HCT116 (cell line): ENCODE measurements at regions not wholly inside any gene's neighbourhood (a gene's known extent, or its start where the extent isn't known, plus 50 kb on each side); places are given as distances from the start of the nearest gene placed in this dataset.

ENCODE experiments used
- ATAC-seq: fragments of 200-7000 bp; cut with Tn5 transposase; 2 replicates; pipeline ENCODE4 v1.9.1; 2020; ENCODE audit warnings: mild to moderate bottlenecking, moderate library complexity
- BruUV-seq: library from RNA; stranded (reverse); fragments of 400-500 nt; replicated peaks from 2 replicates; lab custom pipeline; 2021; lab: Mats Ljungman, UMichigan
- CTCF ChIA-PET: fragments of 300-600 bp; sonication (Branson Sonifier 250); formaldehyde crosslinking; loops from one replicate; lab custom pipeline; 2021; ENCODE audit warnings: antibody characterized with exemption; lab: Charles Lee
- POLR2A ChIA-PET: fragments of 300-600, 350-600 bp; sonication (Branson Sonifier 250); formaldehyde crosslinking; loops from one replicate; lab custom pipeline; 2021; ENCODE audit warnings: antibody characterized with exemption; lab: Charles Lee
- RAD21 ChIA-PET, 2 experiments: fragments of 300-600 bp; sonication (Branson Sonifier 250); formaldehyde crosslinking; loops; one replicate each; lab custom pipeline; 2023; ENCODE audit warnings: low total read pairs in 2 of 2; ENCODE audit not compliant: uncharacterized antibody in 2 of 2, unreplicated experiment in 2 of 2, low non-redundant PET in 1 of 2; lab: Charles Lee
- DNase-seq: peaks from one replicate; pipeline ENCODE4 v3.0.0-alpha.2; 2010; ENCODE audit warnings: low read depth, low spot score
- H2AFZ ChIP-seq: fragments of 200-600 bp; shearing (Covaris generic), sonication (generic); 2 replicates; pipeline ENCODE4 v1.6.1; 2017; ENCODE audit warnings: low read depth, mixed run types, mixed read lengths, antibody characterized with exemption, low read length; ENCODE audit not compliant: poor library complexity, severe bottlenecking
- H3K27ac ChIP-seq: 2 replicates; pipeline ENCODE4 v1.5.1; 2012; ENCODE audit warnings: low read depth, low read length
- H3K27me3 ChIP-seq: fragments of 200-600 bp; sonication (generic); 2 replicates; pipeline ENCODE4 v1.6.1; 2016; ENCODE audit warnings: mixed run types, low read length, mixed read lengths; ENCODE audit not compliant: insufficient read depth
- H3K36me3 ChIP-seq, 2 experiments: fragments of 200-500 bp in 1 of 2; fragments of 200-600 bp in 1 of 2; sonication (Bioruptor generic) in 1 of 2; sonication (generic) in 1 of 2; 2 replicates each; pipeline versions ENCODE4 v1.5.1 to v1.6.1; 2014 to 2016; ENCODE audit warnings: low read length in 2 of 2, inconsistent platforms in 1 of 2, mixed read lengths in 1 of 2, mixed run types in 1 of 2; ENCODE audit not compliant: insufficient read depth in 2 of 2, control insufficient read depth in 1 of 2
- H3K4me1 ChIP-seq, 2 experiments: fragments of 200-600 bp in 1 of 2; sonication (generic) in 1 of 2; 2 replicates each; pipeline versions ENCODE4 v1.5.1 to v1.6.1; 2012 to 2017; ENCODE audit warnings: low read length in 2 of 2, inconsistent platforms in 1 of 2, mild to moderate bottlenecking in 1 of 2, mixed read lengths in 1 of 2, mixed run types in 1 of 2, moderate library complexity in 1 of 2; ENCODE audit not compliant: insufficient read depth in 2 of 2, control insufficient read depth in 1 of 2
- H3K4me2 ChIP-seq: fragments of 200-600 bp; sonication (generic); 2 replicates; pipeline ENCODE4 v1.6.1; 2017; ENCODE audit warnings: mixed run types, low read length, mixed read lengths
- H3K4me3 ChIP-seq, 2 experiments: fragments of 200-600 bp in 1 of 2; sonication (generic) in 1 of 2; replicated peaks in 1 of 2; 2 replicates each; pipeline ENCODE4 v1.5.1; 2011 to 2016; ENCODE audit warnings: low read length in 2 of 2, control low read depth in 1 of 2, low read depth in 1 of 2, mild to moderate bottlenecking in 1 of 2, mixed read lengths in 1 of 2, mixed run types in 1 of 2
- H3K79me2 ChIP-seq: fragments of 200-600 bp; sonication (generic); 2 replicates; pipeline ENCODE4 v1.6.1; 2017; ENCODE audit warnings: mild to moderate bottlenecking, mixed run types, low read length, moderate library complexity, mixed read lengths; ENCODE audit not compliant: insufficient read depth
- H3K9ac ChIP-seq: fragments of 200-600 bp; sonication (generic); 2 replicates; pipeline ENCODE4 v1.6.1; 2016; ENCODE audit warnings: low read length, mixed read lengths
- H3K9me2 ChIP-seq: fragments of 200-600 bp; sonication (generic), shearing (Covaris generic); 2 replicates; pipeline ENCODE4 v1.6.1; 2017; ENCODE audit warnings: mixed run types, mild to moderate bottlenecking, moderate library complexity; ENCODE audit not compliant: insufficient read depth
- H3K9me3 ChIP-seq, 2 experiments: fragments of 200-500 bp in 1 of 2; fragments of 200-600 bp in 1 of 2; sonication (Bioruptor generic) in 1 of 2; sonication (generic) in 1 of 2; 2 replicates each; pipeline ENCODE4 v1.6.1; 2014 to 2017; ENCODE audit warnings: low read length in 2 of 2, mixed read lengths in 2 of 2, inconsistent platforms in 1 of 2, low read depth in 1 of 2, mild to moderate bottlenecking in 1 of 2, mixed run types in 1 of 2, moderate library complexity in 1 of 2; ENCODE audit not compliant: control insufficient read depth in 1 of 2, insufficient read depth in 1 of 2
- H4K20me1 ChIP-seq: fragments of 200-600 bp; sonication (generic), shearing (Covaris generic); 2 replicates; pipeline ENCODE4 v1.6.1; 2017; ENCODE audit warnings: mixed run types, mild to moderate bottlenecking, moderate library complexity; ENCODE audit not compliant: insufficient read depth
- CBX3 ChIP-seq: IDR thresholded peaks from 2 replicates; pipeline ENCODE4 v1.6.1; 2012; ENCODE audit warnings: low read depth
- CTCF ChIP-seq, 3 experiments: fragments of 200-600 bp in 1 of 3; sonication (generic) in 1 of 3; IDR thresholded peaks in 2 of 3; conservative IDR thresholded peaks in 1 of 3; 2 replicates each; pipeline ENCODE4 v1.5.1; 2012 to 2017; ENCODE audit warnings: low read depth in 2 of 3, low read length in 2 of 3, antibody characterized with exemption in 1 of 3, borderline replicate concordance in 1 of 3, control low read depth in 1 of 3, mild to moderate bottlenecking in 1 of 3, mixed read lengths in 1 of 3, mixed run types in 1 of 3, moderate library complexity in 1 of 3; ENCODE audit not compliant: insufficient read depth in 1 of 3
- EGR1 ChIP-seq: IDR thresholded peaks from 2 replicates; pipeline ENCODE4 v1.6.1; 2012; ENCODE audit warnings: low read depth
- RAD21 ChIP-seq: IDR thresholded peaks from 2 replicates; pipeline ENCODE4 v1.6.1; 2012; ENCODE audit warnings: low read depth, mild to moderate bottlenecking
- SP1 ChIP-seq: IDR thresholded peaks from 2 replicates; pipeline ENCODE4 v1.6.1; 2012; ENCODE audit warnings: low read depth
- ZNF274 ChIP-seq: fragments of 200-500 bp; sonication (Bioruptor generic); IDR thresholded peaks from 2 replicates; pipeline ENCODE4 v1.6.1; 2014; ENCODE audit warnings: mild to moderate bottlenecking, low read depth, low read length, inconsistent platforms
- intact Hi-C: fragments of 100-400 bp; cut with micrococcal nuclease; formaldehyde crosslinking; loops from 2 replicates; pipeline ENCODE4 v1.10.0; 2022
- TF ChIP-seq, protein P1 (sequence below): IDR thresholded peaks from 2 replicates; pipeline ENCODE4 v1.6.1; 2012

GRCh38 chr17:72408641-72409040 is 287.8 kb downstream of the SOX9 start:
- peak overlapping the region; percentile 77 for H3K4me2 ChIP-seq
- RAD21 ChIA-PET = no interaction called here
- peak overlapping the region; percentile 86 for H3K27ac ChIP-seq
- H3K36me3 ChIP-seq = no peaks in the 10 kb centered on the region
- peaks cover 33% of the 10 kb centered on the region; the same call in 1 of the 2 replicates for H3K79me2 ChIP-seq
- peak overlapping the region; percentile 63; the same call in 1 of the 2 replicates for H3K9ac ChIP-seq
- intact Hi-C loops = no loop called here
- POLR2A ChIA-PET = interaction anchor here (1.1 to 6.0 kb wide), 3 partner anchors 8 to 26 kb away, joined by 4 to 20 read pairs (median 6); no protein-coding TSS in a partner anchor
- DNase-seq (no peak), ATAC-seq (no peak)
- peaks cover 86 to 97% of the 10 kb centered on the region in 2 experiments for H3K4me1 ChIP-seq
- CTCF ChIA-PET = interaction anchor here (1.3 kb wide), 1 partner anchor 23 kb away, joined by 4 read pairs; no protein-coding TSS in a partner anchor
- H3K27me3 ChIP-seq = no peaks in the 10 kb centered on the region
- no TSS peak for BruUV-seq
- TF ChIP-seq EGR1 = no peak
- 0 out of 2 replicates have a peak, but pooled peaks have one; percentile 10 for TF ChIP-seq CBX3
- H2AFZ ChIP-seq = no peak overlapping the region
- no peak overlapping the region for H3K4me3 ChIP-seq
- no peaks in the 10 kb centered on the region for H3K9me2 ChIP-seq
- H4K20me1 ChIP-seq = no peaks in the 10 kb centered on the region
- no peaks in the 10 kb centered on the region for H3K9me3 ChIP-seq

GRCh38 chr17:72409405-72410002 is 288.7 kb downstream of the SOX9 start:
- Histone ChIP-seq H3K4me1 (peaks cover 90 to 99% of the 10 kb centered on the region in 2 experiments), H4K20me1 (no peaks in the 10 kb centered on the region), H3K27ac (no peak overlapping the region; the same call in 1 of the 2 replicates), H3K4me2 (peak overlapping the region; percentile 77; the same call in 1 of the 2 replicates), H2AFZ (no peak overlapping the region), H3K9me3 (no peaks in the 10 kb centered on the region), H3K27me3 (no peaks in the 10 kb centered on the region), H3K9me2 (no peaks in the 10 kb centered on the region), H3K4me3 (no peak overlapping the region), H3K79me2 (peaks cover 33% of the 10 kb centered on the region; the same call in 1 of the 2 replicates), H3K9ac (no peak overlapping the region), H3K36me3 (no peaks in the 10 kb centered on the region)
- ChIA-PET CTCF (interaction anchor here (1.3 kb wide), 1 partner anchor 22 kb away, joined by 4 read pairs; no protein-coding TSS in a partner anchor), RAD21 (no interaction called here), POLR2A (interaction anchor here (1.1 to 6.0 kb wide), 5 partner anchors 7 to 289 kb away, joined by 4 to 20 read pairs (median 8); partner anchors contain the start of gene SOX9)
- intact Hi-C loops = no loop called here
- no peak for DNase-seq
- ATAC-seq = no peak
- TF ChIP-seq CTCF (IDR thresholded peaks at IDR 0.05 in 2 of 3, conservative IDR thresholded peaks at IDR 0.05 in 1 of 3; ENCODE audit: borderline replicate concordance in 1 of 3, insufficient read depth in 1 of 3, low read depth in 2 of 3, low read length in 2 of 3) (no peak), EGR1 (no peak), RAD21 (no peak), ZNF274 (no peak), SP1 (0 out of 2 replicates have a peak, but pooled peaks have one; percentile 21)
- TF ChIP-seq, protein P1, sequence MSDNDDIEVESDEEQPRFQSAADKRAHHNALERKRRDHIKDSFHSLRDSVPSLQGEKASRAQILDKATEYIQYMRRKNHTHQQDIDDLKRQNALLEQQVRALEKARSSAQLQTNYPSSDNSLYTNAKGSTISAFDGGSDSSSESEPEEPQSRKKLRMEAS = peak; percentile 15; the same call in 1 of the 2 replicates
- BruUV-seq = no TSS peak
